Natural killer cell (primary cell): ENCODE measurements at regions not wholly inside any gene's neighbourhood (a gene's known extent, or its start where the extent isn't known, plus 50 kb on each side); places are given as distances from the start of the nearest gene placed in this dataset.

Experiments
- ATAC-seq, 3 donors: fragments of 150-1000 bp in 2 of 3; fragments of 200-7000 bp in 1 of 3; cut with Tn5 transposase; 1 replicate in 1 of 3; 2 replicates in 2 of 3; pipeline ENCODE4 v1.10.0; 2021; ENCODE audit warnings: mild to moderate bottlenecking in 2 of 3, moderate library complexity in 2 of 3
- DNase-seq, 2 donors: peaks; one replicate each; pipeline versions ENCODE4 v3.0.0 to v3.0.0-alpha.2; 2013 to 2021; ENCODE audit warnings: mixed read lengths in 1 of 2
- H3K27ac ChIP-seq: one replicate; pipeline ENCODE4 v1.5.1; 2013; ENCODE audit warnings: mild to moderate bottlenecking, low read length
- H3K27me3 ChIP-seq: one replicate; pipeline ENCODE4 v1.6.1; 2013; ENCODE audit warnings: low read length; ENCODE audit not compliant: control insufficient read depth, insufficient read depth
- H3K36me3 ChIP-seq: one replicate; pipeline ENCODE4 v1.6.1; 2013; ENCODE audit warnings: low read length; ENCODE audit not compliant: control insufficient read depth, insufficient read depth
- H3K4me1 ChIP-seq: one replicate; pipeline ENCODE4 v1.6.1; 2013; ENCODE audit warnings: low read length; ENCODE audit not compliant: control insufficient read depth, insufficient read depth
- H3K4me3 ChIP-seq: one replicate; pipeline ENCODE4 v1.5.1; 2013; ENCODE audit warnings: low read length
- H3K9me3 ChIP-seq: one replicate; pipeline ENCODE4 v1.6.1; 2013; ENCODE audit warnings: low read length; ENCODE audit not compliant: control insufficient read depth, insufficient read depth
- H3K27ac Mint-ChIP-seq, 2 donors: one replicate each; pipeline ENCODE4 v1.8.0; 2022; ENCODE audit warnings: mild to moderate bottlenecking in 2 of 2, mixed read lengths in 2 of 2, moderate library complexity in 1 of 2
- H3K27me3 Mint-ChIP-seq, 2 donors: one replicate each; pipeline ENCODE4 v1.8.0; 2022; ENCODE audit warnings: low read depth in 2 of 2, mixed read lengths in 2 of 2
- H3K36me3 Mint-ChIP-seq: one replicate; pipeline ENCODE4 v1.8.0; 2022; ENCODE audit warnings: mixed read lengths
- H3K4me1 Mint-ChIP-seq, 2 donors: one replicate each; pipeline ENCODE4 v1.8.0; 2022; ENCODE audit warnings: mixed read lengths in 2 of 2
- H3K4me3 Mint-ChIP-seq: one replicate; pipeline ENCODE4 v1.8.0; 2022; ENCODE audit warnings: mild to moderate bottlenecking, moderate library complexity, mixed read lengths
- H3K9me3 Mint-ChIP-seq, 2 donors: one replicate each; pipeline ENCODE4 v1.8.0; 2022; ENCODE audit warnings: mixed read lengths in 2 of 2
- CTCF ChIP-seq: fragments of 200-600 bp; IDR thresholded peaks from one replicate; pipeline ENCODE4 v1.8.0; 2022; ENCODE audit warnings: antibody characterized with exemption
- WGBS: methylation state at CpG from one replicate; pipeline ENCODE4 v1.1.7; 2013; ENCODE audit warnings: missing lambda C conversion rate; ENCODE audit not compliant: insufficient coverage; 5-methylcytosine and 5-hydroxymethylcytosine counted together
- intact Hi-C: fragments of 100-400 bp; cut with micrococcal nuclease; formaldehyde crosslinking; loops from one replicate; pipeline ENCODE4 v1.14.2; 2022

DNA sequence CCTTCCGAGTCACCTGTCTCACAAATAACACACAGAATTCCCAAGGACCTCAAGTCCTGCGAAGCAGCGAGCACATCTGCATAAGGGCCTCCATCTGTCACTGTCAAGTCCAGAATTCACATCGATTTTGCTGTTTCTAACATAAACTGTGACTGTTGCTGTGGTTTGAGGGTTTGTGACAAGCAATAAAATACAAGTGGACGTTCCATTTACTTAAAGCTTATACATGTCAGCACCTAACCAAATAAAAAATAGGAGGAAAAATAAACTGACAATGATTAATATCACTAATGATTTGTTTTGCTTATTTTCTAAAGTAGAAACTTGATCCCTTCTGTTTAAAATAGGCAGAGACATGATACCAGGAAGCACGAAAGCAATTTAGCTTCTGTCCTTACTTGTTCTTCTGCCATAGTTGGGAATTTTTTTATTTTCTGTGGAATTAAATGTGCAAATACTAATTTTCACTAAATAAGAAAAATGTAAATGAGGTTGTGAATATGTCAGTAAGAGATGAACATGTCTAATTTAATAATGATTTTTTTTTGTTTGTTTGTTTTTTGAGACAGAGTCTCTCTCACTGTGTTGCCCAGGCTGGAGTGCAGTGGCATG, 279.1 kb downstream of the FGF9 start:
- 77% methylated on average over 3 of the region's 6 CpGs for WGBS
- Histone ChIP-seq H3K4me1 (no peaks in the 10 kb centered on the region), H3K27ac (no peak overlapping the region), H3K27me3 (no peaks in the 10 kb centered on the region), H3K4me3 (no peak overlapping the region), H3K36me3 (no peaks in the 10 kb centered on the region), H3K9me3 (peaks cover 4% of the 10 kb centered on the region)
- DNase-seq (no peak), ATAC-seq (no peak)
- no peak overlapping the region for H3K4me3 Mint-ChIP-seq
- H3K36me3 Mint-ChIP-seq = peaks cover 7% of the 10 kb centered on the region
- peaks cover 3 to 6% of the 10 kb centered on the region in 2 donors for H3K9me3 Mint-ChIP-seq
- H3K27me3 Mint-ChIP-seq = peaks cover 6% of the 10 kb centered on the region in 2 donors
- no peaks in the 10 kb centered on the region for H3K4me1 Mint-ChIP-seq
- intact Hi-C loops = no loop called here
- no peak for TF ChIP-seq CTCF
- no peak overlapping the region for H3K27ac Mint-ChIP-seq

GRCh38 chr13:21956666-21957065, 285.8 kb downstream of the FGF9 start:
- Mint-ChIP-seq H3K27me3 (peaks cover 0 to 10% of the 10 kb centered on the region in 2 donors), H3K4me1 (no peaks in the 10 kb centered on the region), H3K27ac (no peak overlapping the region), H3K36me3 (no peaks in the 10 kb centered on the region), H3K9me3 (peaks cover 0 to 2% of the 10 kb centered on the region in 2 donors), H3K4me3 (no peak overlapping the region)
- WGBS = 90% methylated on average over 1 of the region's 1 CpG
- DNase-seq (no peak), ATAC-seq (no peak)
- no peak for TF ChIP-seq CTCF
- no peaks in the 10 kb centered on the region for H3K4me1 ChIP-seq
- no peaks in the 10 kb centered on the region for H3K9me3 ChIP-seq
- no peak overlapping the region for H3K4me3 ChIP-seq
- no peak overlapping the region for H3K27ac ChIP-seq
- no peaks in the 10 kb centered on the region for H3K36me3 ChIP-seq
- no peaks in the 10 kb centered on the region for H3K27me3 ChIP-seq
- intact Hi-C loops = no loop called here

GRCh38 chr13:21957833-21958232, 287.0 kb downstream of the FGF9 start:
- H3K27me3 Mint-ChIP-seq = peaks cover 0 to 10% of the 10 kb centered on the region in 2 donors
- H3K36me3 Mint-ChIP-seq = no peaks in the 10 kb centered on the region
- ATAC-seq = no peak
- no peaks in the 10 kb centered on the region for H3K36me3 ChIP-seq
- no peak for TF ChIP-seq CTCF
- no peak overlapping the region for H3K4me3 ChIP-seq
- H3K4me3 Mint-ChIP-seq = no peak overlapping the region
- H3K27me3 ChIP-seq = no peaks in the 10 kb centered on the region
- no peaks in the 10 kb centered on the region for H3K4me1 ChIP-seq
- no peak overlapping the region for H3K27ac Mint-ChIP-seq
- H3K27ac ChIP-seq = no peak overlapping the region
- H3K9me3 ChIP-seq = no peaks in the 10 kb centered on the region
- no peak for DNase-seq
- no peaks in the 10 kb centered on the region for H3K4me1 Mint-ChIP-seq
- intact Hi-C loops = no loop called here
- H3K9me3 Mint-ChIP-seq = peaks cover 0 to 2% of the 10 kb centered on the region in 2 donors

DNA sequence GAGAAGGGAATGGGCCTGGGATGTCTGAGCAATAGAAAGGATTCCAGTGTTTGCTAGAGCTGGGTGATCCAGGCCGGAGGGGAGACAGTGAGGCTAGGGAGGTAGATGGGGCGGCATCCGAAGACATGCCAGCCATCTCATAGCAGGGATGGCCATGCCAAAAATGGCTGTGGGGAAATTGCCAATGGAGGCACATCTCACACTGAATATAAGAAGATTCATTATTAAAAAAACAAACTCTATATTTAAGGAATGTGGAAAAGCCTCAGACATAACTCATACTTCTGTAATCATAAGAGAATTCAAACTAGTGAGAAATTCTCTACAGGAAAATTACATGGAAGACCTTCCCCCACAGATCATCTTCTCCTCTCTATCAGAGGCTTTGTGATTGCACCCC, 289.2 kb downstream of the FGF9 start:
- DNase-seq (no peak), ATAC-seq (no peak)
- H3K36me3 ChIP-seq = no peaks in the 10 kb centered on the region
- H3K9me3 Mint-ChIP-seq = peaks cover 0 to 3% of the 10 kb centered on the region in 2 donors
- H3K4me1 ChIP-seq = no peaks in the 10 kb centered on the region
- H3K4me3 ChIP-seq = no peak overlapping the region
- H3K27me3 ChIP-seq = no peaks in the 10 kb centered on the region
- no peak overlapping the region for H3K27ac Mint-ChIP-seq
- TF ChIP-seq CTCF = no peak
- H3K4me3 Mint-ChIP-seq = no peak overlapping the region
- H3K36me3 Mint-ChIP-seq = no peaks in the 10 kb centered on the region
- intact Hi-C loops = no loop called here
- H3K9me3 ChIP-seq = no peaks in the 10 kb centered on the region
- no peak overlapping the region for H3K27ac ChIP-seq
- H3K27me3 Mint-ChIP-seq = peaks cover 9 to 10% of the 10 kb centered on the region in 2 donors
- no peaks in the 10 kb centered on the region for H3K4me1 Mint-ChIP-seq
- WGBS = 93% methylated on average over 3 of the region's 3 CpGs
